ENCODE measurements at regions not wholly inside any gene's neighbourhood (a gene's known extent, or its start where the extent isn't known, plus 50 kb on each side); places are given as distances from the start of the nearest gene placed in this dataset.

GRCh38 chr5:171680485-171680884 is 105.1 kb upstream of the SMIM23 start:
- no peak for DNase-seq (ENCODE audit: extremely low read depth, low read depth)
- no peak for TF ChIP-seq CTCF (IDR thresholded peaks at IDR 0.05; ENCODE audit: low read depth, low read length)

- no peak for TF ChIP-seq CTCF (IDR thresholded peaks at IDR 0.05; ENCODE audit: low read depth, low read length)
- DNase-seq (ENCODE audit: extremely low read depth, low read depth): no peak
Observed at GRCh38 chr5:171681061-171681460, 104.6 kb upstream of the SMIM23 start.

GRCh38 chr5:171681677-171682076 is 103.9 kb upstream of the SMIM23 start:
- DNase-seq (ENCODE audit: extremely low read depth, low read depth): no peak
- no peak for TF ChIP-seq CTCF (IDR thresholded peaks at IDR 0.05; ENCODE audit: low read depth, low read length)

GRCh38 chr5:171682801-171683200 is 102.8 kb upstream of the SMIM23 start:
- no peak for TF ChIP-seq CTCF (IDR thresholded peaks at IDR 0.05; ENCODE audit: low read depth, low read length)
- no peak for DNase-seq (ENCODE audit: extremely low read depth, low read depth)

- no peak for DNase-seq (ENCODE audit: extremely low read depth, low read depth)
- no peak for TF ChIP-seq CTCF (IDR thresholded peaks at IDR 0.05; ENCODE audit: low read depth, low read length)
Observed at GRCh38 chr5:171684169-171684568, 101.4 kb upstream of the SMIM23 start.

GRCh38 chr5:171688696-171689495 is 96.7 kb upstream of the SMIM23 start:
- TF ChIP-seq CTCF (IDR thresholded peaks at IDR 0.05; ENCODE audit: low read depth, low read length): no peak
- no peak for DNase-seq (ENCODE audit: extremely low read depth, low read depth)

- no peak for TF ChIP-seq CTCF (IDR thresholded peaks at IDR 0.05; ENCODE audit: low read depth, low read length)
- DNase-seq (ENCODE audit: extremely low read depth, low read depth): no peak
Observed at GRCh38 chr5:171689853-171690417, 95.7 kb upstream of the SMIM23 start.
